CD14-positive monocyte (primary cell): ENCODE measurements at regions not wholly inside any gene's neighbourhood (a gene's known extent, or its start where the extent isn't known, plus 50 kb on each side); places are given as distances from the start of the nearest gene placed in this dataset.

Experiments used
- DNase-seq, 3 donors: peaks; one replicate each; pipeline ENCODE4 v3.0.0-alpha.2; 2011 to 2022
- H2AFZ ChIP-seq: 2 replicates; pipeline ENCODE4 v1.6.0; 2012; ENCODE audit warnings: mild to moderate bottlenecking, low read depth, low read length, inconsistent platforms; ENCODE audit not compliant: insufficient read depth, poor library complexity, severe bottlenecking
- H3K27ac ChIP-seq, 2 donors: 1 replicate in 1 of 2; 2 replicates in 1 of 2; pipeline ENCODE4 v1.5.1; 2012 to 2013; ENCODE audit warnings: low read length in 2 of 2, control low read depth in 1 of 2, inconsistent platforms in 1 of 2, low read depth in 1 of 2, mild to moderate bottlenecking in 1 of 2
- H3K27me3 ChIP-seq, 2 donors: one replicate each; pipeline versions ENCODE4 v1.6.0 to v1.6.1; 2011 to 2013; ENCODE audit warnings: low read length in 2 of 2; ENCODE audit not compliant: control insufficient read depth in 2 of 2, insufficient read depth in 2 of 2
- H3K36me3 ChIP-seq, 2 donors: replicated peaks in 1 of 2; 1 replicate in 1 of 2; 2 replicates in 1 of 2; pipeline versions ENCODE4 v1.5.1 to v1.6.1; 2012 to 2013; ENCODE audit warnings: low read length in 2 of 2, control low read depth in 1 of 2, inconsistent platforms in 1 of 2, mild to moderate bottlenecking in 1 of 2; ENCODE audit not compliant: insufficient read depth in 2 of 2, control insufficient read depth in 1 of 2
- H3K4me1 ChIP-seq, 2 donors: 1 replicate in 1 of 2; 2 replicates in 1 of 2; pipeline versions ENCODE4 v1.5.1 to v1.6.1; 2012 to 2013; ENCODE audit warnings: low read length in 2 of 2, control low read depth in 1 of 2, inconsistent platforms in 1 of 2, mild to moderate bottlenecking in 1 of 2, moderate library complexity in 1 of 2; ENCODE audit not compliant: insufficient read depth in 2 of 2, control insufficient read depth in 1 of 2
- H3K4me2 ChIP-seq: replicated peaks from 2 replicates; pipeline ENCODE3; 2012; ENCODE audit warnings: low read length, moderate library complexity, mild to moderate bottlenecking; ENCODE audit not compliant: poor library complexity, severe bottlenecking; ENCODE audit errors: extremely low read depth
- H3K4me3 ChIP-seq, 3 experiments: fragments of 200-600 bp in 1 of 3; sonication (generic) in 1 of 3; replicated peaks in 1 of 3; 1 replicate in 2 of 3; 2 replicates in 1 of 3; pipeline ENCODE4 v1.5.1; 2011 to 2013; ENCODE audit warnings: low read length in 3 of 3, mild to moderate bottlenecking in 3 of 3, control low read depth in 2 of 3, low read depth in 2 of 3, inconsistent platforms in 1 of 3, moderate library complexity in 1 of 3
- H3K79me2 ChIP-seq: 2 replicates; pipeline ENCODE4 v1.6.0; 2012; ENCODE audit warnings: mild to moderate bottlenecking, control low read depth, inconsistent platforms, low read length, moderate library complexity; ENCODE audit not compliant: insufficient read depth
- H3K9ac ChIP-seq: 2 replicates; pipeline ENCODE4 v1.6.0; 2017; ENCODE audit warnings: low read length, mild to moderate bottlenecking; ENCODE audit not compliant: insufficient read depth, poor library complexity, severe bottlenecking
- H3K9me3 ChIP-seq, 2 donors: replicated peaks in 1 of 2; 1 replicate in 1 of 2; 2 replicates in 1 of 2; pipeline versions ENCODE4 v1.5.1 to v1.6.1; 2012 to 2013; ENCODE audit warnings: low read length in 2 of 2, control low read depth in 1 of 2; ENCODE audit not compliant: control insufficient read depth in 1 of 2, insufficient read depth in 1 of 2
- H4K20me1 ChIP-seq: 2 replicates; pipeline ENCODE4 v1.6.0; 2012; ENCODE audit warnings: mild to moderate bottlenecking, low read length, control low read depth, moderate library complexity; ENCODE audit not compliant: insufficient read depth
- H3K27ac Mint-ChIP-seq, 7 donors: one replicate each; pipeline ENCODE4 v1.8.0; 2020; ENCODE audit warnings: mild to moderate bottlenecking in 7 of 7, mixed read lengths in 7 of 7, moderate library complexity in 6 of 7, inconsistent platforms in 2 of 7
- H3K27me3 Mint-ChIP-seq, 3 donors: one replicate each; pipeline ENCODE4 v1.8.0; 2021 to 2022; ENCODE audit warnings: low read depth in 3 of 3, mild to moderate bottlenecking in 3 of 3, mixed read lengths in 3 of 3, moderate library complexity in 3 of 3, inconsistent platforms in 1 of 3
- H3K36me3 Mint-ChIP-seq, 2 donors: one replicate each; pipeline ENCODE4 v1.8.0; 2020; ENCODE audit warnings: mixed read lengths in 2 of 2, inconsistent platforms in 1 of 2, mild to moderate bottlenecking in 1 of 2
- H3K4me1 Mint-ChIP-seq: one replicate; pipeline ENCODE4 v1.8.0; 2020; ENCODE audit warnings: mild to moderate bottlenecking, mixed read lengths
- H3K4me3 Mint-ChIP-seq, 2 donors: one replicate each; pipeline ENCODE4 v1.8.0; 2020; ENCODE audit warnings: mild to moderate bottlenecking in 2 of 2, mixed read lengths in 2 of 2, moderate library complexity in 1 of 2
- H3K9me3 Mint-ChIP-seq, 7 donors: one replicate each; pipeline ENCODE4 v1.8.0; 2020 to 2022; ENCODE audit warnings: mixed read lengths in 7 of 7, mild to moderate bottlenecking in 6 of 7, moderate library complexity in 6 of 7, inconsistent platforms in 2 of 7
- WGBS: methylation state at CpG from one replicate; pipeline ENCODE4 v1.1.5; 2013; ENCODE audit warnings: missing lambda C conversion rate; ENCODE audit not compliant: insufficient coverage; 5-methylcytosine and 5-hydroxymethylcytosine counted together
- intact Hi-C, 2 donors: fragments of 100-400 bp; cut with micrococcal nuclease; formaldehyde crosslinking; loops; one replicate each; pipeline versions ENCODE4 v1.15.0 to v1.15.1; 2023
- TF ChIP-seq, protein P1 (sequence below): fragments of 200-600 bp; IDR thresholded peaks from one replicate; pipeline ENCODE4 v1.8.0; 2022; ENCODE audit warnings: antibody characterized with exemption, mild to moderate bottlenecking

DNA sequence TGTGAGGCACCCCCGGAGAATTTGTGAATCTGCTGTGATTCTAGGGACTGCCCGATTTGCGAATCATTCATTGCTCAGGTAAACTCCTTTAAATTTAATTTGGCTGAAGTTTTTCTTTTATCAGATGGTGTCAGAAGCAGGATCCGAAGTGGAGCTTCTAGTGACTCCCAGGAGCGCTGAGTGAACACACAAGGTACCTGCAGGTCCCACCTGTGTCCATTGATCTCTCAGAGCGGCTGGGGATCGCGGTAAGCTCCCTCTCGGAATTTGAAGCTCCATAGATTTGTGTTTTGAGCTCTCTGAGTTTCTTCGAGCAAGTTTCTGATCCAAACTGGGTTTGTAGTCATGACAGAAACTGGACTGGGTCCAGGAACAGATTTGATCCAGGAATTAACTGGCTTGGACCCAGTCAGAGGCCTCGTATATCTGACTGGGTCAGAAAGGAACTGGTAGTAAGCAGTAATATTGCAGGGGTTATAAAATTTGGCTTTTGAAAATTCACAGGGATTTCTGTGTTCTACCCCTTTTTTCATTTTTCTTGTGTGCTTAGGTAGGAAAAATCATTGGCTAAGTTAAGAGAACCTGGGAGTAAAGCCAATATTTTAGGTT is 56.2 kb upstream of the EDEM3 start:
- no peak overlapping the region for H3K27ac ChIP-seq
- WGBS = 95% methylated on average over 8 of the region's 11 CpGs
- H2AFZ ChIP-seq = no peak overlapping the region
- H4K20me1 ChIP-seq = no peaks in the 10 kb centered on the region
- H3K79me2 ChIP-seq = no peaks in the 10 kb centered on the region
- H3K4me1 ChIP-seq = peaks cover 14 to 16% of the 10 kb centered on the region in 2 donors
- Mint-ChIP-seq H3K27me3 (no peaks in the 10 kb centered on the region), H3K27ac (peak overlapping the region in 1 of 7 donors; percentile 20), H3K4me1 (peaks cover 14% of the 10 kb centered on the region), H3K36me3 (peaks cover 44 to 58% of the 10 kb centered on the region in 2 donors), H3K9me3 (peaks cover 0 to 4% (median 0%) of the 10 kb centered on the region in 7 donors), H3K4me3 (no peak overlapping the region)
- H3K9me3 ChIP-seq = peaks cover 0 to 5% of the 10 kb centered on the region in 2 donors
- DNase-seq = no peak
- H3K4me3 ChIP-seq = no peak overlapping the region
- peaks cover 19 to 82% of the 10 kb centered on the region in 2 donors for H3K36me3 ChIP-seq
- TF ChIP-seq, protein P1, sequence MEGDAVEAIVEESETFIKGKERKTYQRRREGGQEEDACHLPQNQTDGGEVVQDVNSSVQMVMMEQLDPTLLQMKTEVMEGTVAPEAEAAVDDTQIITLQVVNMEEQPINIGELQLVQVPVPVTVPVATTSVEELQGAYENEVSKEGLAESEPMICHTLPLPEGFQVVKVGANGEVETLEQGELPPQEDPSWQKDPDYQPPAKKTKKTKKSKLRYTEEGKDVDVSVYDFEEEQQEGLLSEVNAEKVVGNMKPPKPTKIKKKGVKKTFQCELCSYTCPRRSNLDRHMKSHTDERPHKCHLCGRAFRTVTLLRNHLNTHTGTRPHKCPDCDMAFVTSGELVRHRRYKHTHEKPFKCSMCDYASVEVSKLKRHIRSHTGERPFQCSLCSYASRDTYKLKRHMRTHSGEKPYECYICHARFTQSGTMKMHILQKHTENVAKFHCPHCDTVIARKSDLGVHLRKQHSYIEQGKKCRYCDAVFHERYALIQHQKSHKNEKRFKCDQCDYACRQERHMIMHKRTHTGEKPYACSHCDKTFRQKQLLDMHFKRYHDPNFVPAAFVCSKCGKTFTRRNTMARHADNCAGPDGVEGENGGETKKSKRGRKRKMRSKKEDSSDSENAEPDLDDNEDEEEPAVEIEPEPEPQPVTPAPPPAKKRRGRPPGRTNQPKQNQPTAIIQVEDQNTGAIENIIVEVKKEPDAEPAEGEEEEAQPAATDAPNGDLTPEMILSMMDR = no peak
- H3K4me2 ChIP-seq = no peak overlapping the region
- no peak overlapping the region for H3K9ac ChIP-seq
- intact Hi-C loops = no loop called here
- H3K27me3 ChIP-seq = no peaks in the 10 kb centered on the region

DNA sequence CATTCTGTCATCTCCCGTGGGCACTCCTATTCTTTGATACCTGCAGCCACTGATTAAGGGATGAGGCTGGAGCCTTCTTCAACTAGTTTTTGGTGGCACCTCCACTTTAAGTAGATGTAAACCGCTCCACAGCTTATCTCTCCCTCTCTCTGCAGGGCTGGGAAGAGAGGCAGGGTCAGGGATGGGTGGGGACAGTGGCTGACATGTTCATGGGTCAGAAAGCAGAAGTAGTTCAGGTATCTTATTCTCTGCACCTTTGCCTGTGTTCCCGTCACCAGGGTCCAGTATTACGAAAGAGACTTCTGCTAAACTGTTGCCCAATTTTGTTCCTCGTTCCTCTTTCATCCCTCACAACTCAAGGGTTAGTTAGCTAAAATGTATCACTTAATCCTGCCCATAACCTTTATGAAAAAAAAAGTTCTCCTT is 51.7 kb upstream of the EDEM3 start:
- peaks cover 19% of the 10 kb centered on the region in 2 donors for H3K4me1 ChIP-seq
- intact Hi-C loops = loop anchor here in 1 of 2 donors (5.0 kb wide), 1 partner anchor 351 kb away; the partner anchor contains the start of genes SWT1 and TRMT1L
- DNase-seq = peak; percentile 75 to 91 (median 89)
- H3K27ac Mint-ChIP-seq = peak overlapping the region; percentile 37 to 88 (median 78)
- peak overlapping the region in 1 of 3 experiments; percentile 5 for H3K4me3 ChIP-seq
- H3K9me3 Mint-ChIP-seq = no peaks in the 10 kb centered on the region
- no peaks in the 10 kb centered on the region for H3K9me3 ChIP-seq
- H4K20me1 ChIP-seq = no peaks in the 10 kb centered on the region
- no peak overlapping the region for H3K4me3 Mint-ChIP-seq
- TF ChIP-seq, protein P1 = no peak
- peaks cover 36 to 74% of the 10 kb centered on the region in 2 donors for H3K36me3 ChIP-seq
- peaks cover 19% of the 10 kb centered on the region for H3K4me1 Mint-ChIP-seq
- H3K9ac ChIP-seq = no peak overlapping the region
- H3K4me2 ChIP-seq = peak overlapping the region; percentile 27
- H3K27me3 Mint-ChIP-seq = no peaks in the 10 kb centered on the region
- H3K27me3 ChIP-seq = no peaks in the 10 kb centered on the region
- no peak overlapping the region for H2AFZ ChIP-seq
- WGBS = 0% methylated on average over 3 of the region's 5 CpGs
- no peaks in the 10 kb centered on the region for H3K79me2 ChIP-seq
- peak overlapping the region; percentile 11 to 19 for H3K27ac ChIP-seq
- peaks cover 50 to 65% of the 10 kb centered on the region in 2 donors for H3K36me3 Mint-ChIP-seq
